Ovary (tissue), 7 donors: ENCODE measurements at regions not wholly inside any gene's neighbourhood (a gene's known extent, or its start where the extent isn't known, plus 50 kb on each side); places are given as distances from the start of the nearest gene placed in this dataset.
"Not testable (repeated sequence)": the region's sequence is repeated elsewhere in the genome, so short reads cannot be mapped to it uniquely, and the experiment has no call there.

Experiments used
- DNase-seq, 5 donors: peaks; one replicate each; pipeline ENCODE4 v3.0.0-alpha.2; 2019 to 2020
- H3K27ac ChIP-seq, 2 donors: fragments of 200-600 bp; one replicate each; pipeline versions ENCODE4 v1.5.1 to v1.8.0; 2019 to 2022
- H3K27me3 ChIP-seq: fragments of 200-600 bp; one replicate; pipeline ENCODE4 v1.8.0; 2022
- H3K36me3 ChIP-seq: fragments of 200-600 bp; sonication (generic); one replicate; pipeline ENCODE4 v1.5.1; 2019
- H3K4me1 ChIP-seq: one replicate; pipeline ENCODE4 v1.8.1; 2013; ENCODE audit warnings: mild to moderate bottlenecking, moderate library complexity; ENCODE audit not compliant: insufficient read depth
- H3K4me3 ChIP-seq: fragments of 200-600 bp; sonication (generic); one replicate; pipeline ENCODE4 v1.5.1; 2017
- H3K9me3 ChIP-seq, 2 donors: fragments of 200-600 bp in 1 of 2; sonication (generic) in 1 of 2; one replicate each; pipeline versions ENCODE4 v1.5.1 to v1.8.1; 2013 to 2019; ENCODE audit warnings: mild to moderate bottlenecking in 1 of 2, moderate library complexity in 1 of 2
- CTCF ChIP-seq, 3 donors: fragments of 450-650 bp in 2 of 3; fragments of 200-600 bp in 1 of 3; IDR thresholded peaks; one replicate each; pipeline versions ENCODE4 v1.5.1 to v1.8.0; 2016 to 2022; ENCODE audit warnings: antibody characterized with exemption in 3 of 3, mild to moderate bottlenecking in 1 of 3
- EP300 ChIP-seq: sonication (generic); formaldehyde crosslinking; IDR thresholded peaks from one replicate; pipeline ENCODE4 v1.6.1; 2017; ENCODE audit warnings: antibody characterized with exemption
- POLR2A ChIP-seq: fragments of 450-650 bp; IDR thresholded peaks from one replicate; pipeline ENCODE4 v1.6.1; 2017; ENCODE audit warnings: antibody characterized with exemption, mild to moderate bottlenecking, moderate library complexity
- WGBS, 3 donors: extraction: QIAGEN DNeasy Blood & Tissue Kit in 1 of 3; methylation state at CpG; one replicate each; pipeline versions ENCODE4 v1.1.5 to v1.1.7; 2013 to 2017; 5-methylcytosine and 5-hydroxymethylcytosine counted together
- intact Hi-C, 4 donors: fragments of 100-400 bp; cut with DNase I; formaldehyde crosslinking; loops; one replicate each; pipeline versions ENCODE4 v1.11.0 to v1.15.1; 2022 to 2023
- donor health status: DM: no; HTN: no; CAD: no; lungs with moderate emphysema.
- donor health status: DM: no; HTN: no; CAD: no.
- donor health status: Bipolar disorder and iron deficiency.
- donor health status: DM: no; HTN: no; CAD: no.
- donor health status: DM: yes; HTN: yes; CAD: no.

- H3K27ac ChIP-seq: no peak overlapping the region
- intact Hi-C loops: no loop called here
Observed at GRCh38 chr10:45144326-45145070, 143.8 kb downstream of the ZNF22 start.

GRCh38 chr10:45145143-45145542 is 144.4 kb downstream of the ZNF22 start:
- intact Hi-C loops, H3K4me3 ChIP-seq, H3K9me3 ChIP-seq, H3K36me3 ChIP-seq, H3K27me3 ChIP-seq, DNase-seq, H3K4me1 ChIP-seq, H3K27ac ChIP-seq: not testable (repeated sequence)
- WGBS, 3 donors: 80 to 88% (median 83%) methylated on average over 1 of the region's 1 CpG

More at GRCh38 chr10:45144326-45145070, 143.8 kb downstream of the ZNF22 start:
- TF ChIP-seq CTCF (IDR thresholded peaks at IDR 0.05): no peak
- TF ChIP-seq EP300: no peak
- no peak for TF ChIP-seq POLR2A
- H3K4me1 ChIP-seq: no peaks in the 10 kb centered on the region
- no peaks in the 10 kb centered on the region for H3K36me3 ChIP-seq
- H3K27me3 ChIP-seq: no peaks in the 10 kb centered on the region
- H3K9me3 ChIP-seq: no peaks in the 10 kb centered on the region
- H3K4me3 ChIP-seq: no peak overlapping the region
- 87 to 90% (median 89%) methylated on average over 3 of the region's 3 CpGs for WGBS, 3 donors
- no peak for DNase-seq

- H3K36me3 ChIP-seq: no peaks in the 10 kb centered on the region
- H3K4me1 ChIP-seq: no peaks in the 10 kb centered on the region
- H3K27ac ChIP-seq: no peak overlapping the region
- DNase-seq: no peak
- intact Hi-C loops: no loop called here
- H3K27me3 ChIP-seq: no peaks in the 10 kb centered on the region
- no peaks in the 10 kb centered on the region for H3K9me3 ChIP-seq
- 52 to 66% (median 59%) methylated on average over 3 of the region's 3 CpGs for WGBS, 3 donors
- no peak overlapping the region for H3K4me3 ChIP-seq
- no peak for TF ChIP-seq POLR2A
- no peak for TF ChIP-seq CTCF (IDR thresholded peaks at IDR 0.05)
- no peak for TF ChIP-seq EP300
Observed at GRCh38 chr10:45147000-45147399, 146.3 kb downstream of the ZNF22 start.

- no peak for TF ChIP-seq CTCF (IDR thresholded peaks at IDR 0.05)
- no peak for TF ChIP-seq EP300
- TF ChIP-seq POLR2A: no peak
- whole genome bisulfite sequencing, 3 donors: 90 to 92% (median 91%) methylated on average over 9 of the region's 9 CpGs
- H3K27ac ChIP-seq: no peak overlapping the region
- no peak for DNase-seq
- H3K4me1 ChIP-seq: no peaks in the 10 kb centered on the region
- no peak overlapping the region for H3K4me3 ChIP-seq
- no peaks in the 10 kb centered on the region for H3K36me3 ChIP-seq
- H3K9me3 ChIP-seq: no peaks in the 10 kb centered on the region
- intact Hi-C loops: no loop called here
- H3K27me3 ChIP-seq: no peaks in the 10 kb centered on the region
Observed at GRCh38 chr10:45150997-45151396, 150.3 kb downstream of the ZNF22 start.

- Histone ChIP-seq H3K27me3 (no peaks in the 10 kb centered on the region), H3K9me3 (no peaks in the 10 kb centered on the region), H3K36me3 (no peaks in the 10 kb centered on the region), H3K4me3 (no peak overlapping the region), H3K4me1 (no peaks in the 10 kb centered on the region), H3K27ac (no peak overlapping the region)
- WGBS, 3 donors: 92 to 94% (median 92%) methylated on average over 15 to 18 of the region's 18 CpGs
- TF ChIP-seq CTCF (IDR thresholded peaks at IDR 0.05): no peak
- TF ChIP-seq POLR2A: no peak
- TF ChIP-seq EP300: no peak
- intact Hi-C loops: no loop called here
- no peak for DNase-seq
Observed at GRCh38 chr10:45151467-45152214, 150.9 kb downstream of the ZNF22 start.
